ENCODE measurements at regions not wholly inside any gene's neighbourhood (a gene's known extent, or its start where the extent isn't known, plus 50 kb on each side); places are given as distances from the start of the nearest gene placed in this dataset.

GRCh38 chr12:75959506-75959905 lies 72.1 kb downstream of the PHLDA1 start:
- TF ChIP-seq RAD21 (IDR thresholded peaks at IDR 0.05; ENCODE audit: low read depth): no peak
- no peak for TF ChIP-seq EP300 (IDR thresholded peaks at IDR 0.05; ENCODE audit: borderline replicate concordance)
- TF ChIP-seq, protein P1, sequence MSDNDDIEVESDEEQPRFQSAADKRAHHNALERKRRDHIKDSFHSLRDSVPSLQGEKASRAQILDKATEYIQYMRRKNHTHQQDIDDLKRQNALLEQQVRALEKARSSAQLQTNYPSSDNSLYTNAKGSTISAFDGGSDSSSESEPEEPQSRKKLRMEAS (IDR thresholded peaks at IDR 0.05): no peak
- no peak for TF ChIP-seq TAF1 (IDR thresholded peaks at IDR 0.05; ENCODE audit: low read depth)
- no peak for TF ChIP-seq FOXM1 (IDR thresholded peaks at IDR 0.05; ENCODE audit: borderline replicate concordance, low read depth)
- TF ChIP-seq YY1 (IDR thresholded peaks at IDR 0.05; ENCODE audit: low read depth): no peak
- TF ChIP-seq, protein P2, sequence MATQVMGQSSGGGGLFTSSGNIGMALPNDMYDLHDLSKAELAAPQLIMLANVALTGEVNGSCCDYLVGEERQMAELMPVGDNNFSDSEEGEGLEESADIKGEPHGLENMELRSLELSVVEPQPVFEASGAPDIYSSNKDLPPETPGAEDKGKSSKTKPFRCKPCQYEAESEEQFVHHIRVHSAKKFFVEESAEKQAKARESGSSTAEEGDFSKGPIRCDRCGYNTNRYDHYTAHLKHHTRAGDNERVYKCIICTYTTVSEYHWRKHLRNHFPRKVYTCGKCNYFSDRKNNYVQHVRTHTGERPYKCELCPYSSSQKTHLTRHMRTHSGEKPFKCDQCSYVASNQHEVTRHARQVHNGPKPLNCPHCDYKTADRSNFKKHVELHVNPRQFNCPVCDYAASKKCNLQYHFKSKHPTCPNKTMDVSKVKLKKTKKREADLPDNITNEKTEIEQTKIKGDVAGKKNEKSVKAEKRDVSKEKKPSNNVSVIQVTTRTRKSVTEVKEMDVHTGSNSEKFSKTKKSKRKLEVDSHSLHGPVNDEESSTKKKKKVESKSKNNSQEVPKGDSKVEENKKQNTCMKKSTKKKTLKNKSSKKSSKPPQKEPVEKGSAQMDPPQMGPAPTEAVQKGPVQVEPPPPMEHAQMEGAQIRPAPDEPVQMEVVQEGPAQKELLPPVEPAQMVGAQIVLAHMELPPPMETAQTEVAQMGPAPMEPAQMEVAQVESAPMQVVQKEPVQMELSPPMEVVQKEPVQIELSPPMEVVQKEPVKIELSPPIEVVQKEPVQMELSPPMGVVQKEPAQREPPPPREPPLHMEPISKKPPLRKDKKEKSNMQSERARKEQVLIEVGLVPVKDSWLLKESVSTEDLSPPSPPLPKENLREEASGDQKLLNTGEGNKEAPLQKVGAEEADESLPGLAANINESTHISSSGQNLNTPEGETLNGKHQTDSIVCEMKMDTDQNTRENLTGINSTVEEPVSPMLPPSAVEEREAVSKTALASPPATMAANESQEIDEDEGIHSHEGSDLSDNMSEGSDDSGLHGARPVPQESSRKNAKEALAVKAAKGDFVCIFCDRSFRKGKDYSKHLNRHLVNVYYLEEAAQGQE (IDR thresholded peaks at IDR 0.05; ENCODE audit: low read depth): no peak
- no peak for TF ChIP-seq CEBPB (IDR thresholded peaks at IDR 0.05)

Data from Ishikawa (cell line).